GM23338 (cell line): ENCODE measurements at regions not wholly inside any gene's neighbourhood (a gene's known extent, or its start where the extent isn't known, plus 50 kb on each side); places are given as distances from the start of the nearest gene placed in this dataset.

ENCODE experiments used
- ATAC-seq: fragments of 200-7000 bp; cut with Tn5 transposase; 3 replicates; pipeline ENCODE4 v1.9.1; 2020
- DNase-seq: peaks from one replicate; pipeline ENCODE4 v3.0.0-alpha.2; 2015; ENCODE audit warnings: low spot score
- H2AFZ ChIP-seq: fragments of 200-600 bp; sonication (generic); 2 replicates; pipeline ENCODE4 v1.8.0; 2016; ENCODE audit warnings: antibody characterized with exemption, mild to moderate bottlenecking, moderate library complexity
- H3F3A ChIP-seq: fragments of 200-600 bp; sonication (generic); replicated peaks from 2 replicates; pipeline ENCODE4 v1.8.0; 2017; ENCODE audit warnings: antibody characterized with exemption, mixed run types, low read depth
- H3K27ac ChIP-seq: fragments of 200-600 bp; sonication (generic); 2 replicates; pipeline ENCODE4 v1.6.1; 2016; ENCODE audit warnings: low read depth
- H3K27me3 ChIP-seq: fragments of 200-600 bp; sonication (generic); 2 replicates; pipeline ENCODE4 v1.8.0; 2016; ENCODE audit warnings: mild to moderate bottlenecking, mixed run types, moderate library complexity; ENCODE audit not compliant: insufficient read depth
- H3K36me3 ChIP-seq: fragments of 200-600 bp; sonication (generic); 2 replicates; pipeline ENCODE4 v1.8.0; 2016; ENCODE audit warnings: mild to moderate bottlenecking; ENCODE audit not compliant: insufficient read depth
- H3K4me1 ChIP-seq: fragments of 200-600 bp; sonication (generic); 2 replicates; pipeline ENCODE4 v1.8.0; 2016; ENCODE audit warnings: mild to moderate bottlenecking, moderate library complexity; ENCODE audit not compliant: insufficient read depth
- H3K4me2 ChIP-seq: fragments of 200-600 bp; sonication (generic); 2 replicates; pipeline ENCODE4 v1.7.1; 2017; ENCODE audit warnings: mixed run types
- H3K4me3 ChIP-seq: fragments of 200-600 bp; sonication (generic); 2 replicates; pipeline ENCODE4 v1.6.1; 2016; ENCODE audit warnings: mixed run types
- H3K79me2 ChIP-seq: fragments of 200-600 bp; sonication (generic); replicated peaks from 2 replicates; pipeline ENCODE4 v1.8.0; 2017; ENCODE audit warnings: mild to moderate bottlenecking; ENCODE audit not compliant: insufficient read depth
- H3K9me2 ChIP-seq: fragments of 200-600 bp; sonication (generic); 2 replicates; pipeline ENCODE4 v1.8.0; 2017; ENCODE audit not compliant: insufficient read depth
- H4K20me1 ChIP-seq: fragments of 200-600 bp; sonication (generic); replicated peaks from 2 replicates; pipeline ENCODE4 v1.8.0; 2017; ENCODE audit warnings: mild to moderate bottlenecking; ENCODE audit not compliant: insufficient read depth
- H3K27ac Mint-ChIP-seq: 2 replicates; pipeline ENCODE4 v1.8.0; 2020; ENCODE audit warnings: inconsistent platforms, mild to moderate bottlenecking, moderate library complexity, mixed read lengths
- H3K27me3 Mint-ChIP-seq: 3 replicates; pipeline ENCODE4 v1.8.0; 2022; ENCODE audit warnings: low read depth, mild to moderate bottlenecking, moderate library complexity, mixed read lengths, inconsistent platforms; ENCODE audit not compliant: insufficient read depth, poor library complexity
- H3K36me3 Mint-ChIP-seq: 3 replicates; pipeline ENCODE4 v1.8.0; 2021; ENCODE audit warnings: low read depth, mild to moderate bottlenecking, inconsistent platforms, moderate library complexity, mixed read lengths
- H3K4me1 Mint-ChIP-seq: 3 replicates; pipeline ENCODE4 v1.8.0; 2020; ENCODE audit warnings: mild to moderate bottlenecking, inconsistent platforms, mixed read lengths
- H3K4me3 Mint-ChIP-seq: 3 replicates; pipeline ENCODE4 v1.8.0; 2021; ENCODE audit warnings: moderate library complexity, mild to moderate bottlenecking, inconsistent platforms, mixed read lengths
- H3K9me3 Mint-ChIP-seq: 3 replicates; pipeline ENCODE4 v1.8.0; 2020; ENCODE audit warnings: moderate library complexity, mild to moderate bottlenecking, inconsistent platforms, mixed read lengths
- CREB1 ChIP-seq: fragments of 250-450 bp; sonication (Bioruptor Pico); IDR thresholded peaks from 2 replicates; pipeline ENCODE4 v1.5.0; 2020; ENCODE audit warnings: low read depth, mild to moderate bottlenecking, moderate library complexity
- ETS1 ChIP-seq: IDR thresholded peaks from 2 replicates; pipeline ENCODE4 v1.6.1; 2016; ENCODE audit warnings: antibody characterized with exemption
- EZH2 ChIP-seq: fragments of 200-600 bp; sonication (generic); IDR thresholded peaks from one replicate; pipeline ENCODE4 v1.8.0; 2017; ENCODE audit warnings: antibody characterized with exemption, mild to moderate bottlenecking, low read depth; ENCODE audit not compliant: unreplicated experiment
- EZH2phosphoT487 ChIP-seq: fragments of 200-600 bp; sonication (generic); IDR thresholded peaks from one replicate; pipeline ENCODE4 v1.8.1; 2018; ENCODE audit warnings: antibody characterized with exemption; ENCODE audit not compliant: unreplicated experiment
- JUNB ChIP-seq: IDR thresholded peaks from one replicate; pipeline ENCODE4 v1.6.1; 2016; ENCODE audit warnings: antibody characterized with exemption; ENCODE audit not compliant: unreplicated experiment
- NANOG ChIP-seq: IDR thresholded peaks from 2 replicates; pipeline ENCODE4 v1.6.1; 2016; ENCODE audit warnings: antibody characterized with exemption, borderline replicate concordance
- POLR2AphosphoS5 ChIP-seq: IDR thresholded peaks from 2 replicates; pipeline ENCODE4 v1.6.1; 2016; ENCODE audit warnings: antibody characterized with exemption, low read depth
- REST ChIP-seq: IDR thresholded peaks from one replicate; pipeline ENCODE4 v1.6.1; 2018; ENCODE audit warnings: antibody characterized with exemption; ENCODE audit not compliant: unreplicated experiment
- ZNF114 ChIP-seq: fragments of 250-450 bp; sonication (Bioruptor Pico); IDR thresholded peaks from 2 replicates; pipeline ENCODE4 v1.5.0; 2020; ENCODE audit warnings: mild to moderate bottlenecking, moderate library complexity
- ZNF331 ChIP-seq: fragments of 250-450 bp; sonication (Bioruptor Pico); IDR thresholded peaks from 2 replicates; pipeline ENCODE4 v1.5.0; 2020; ENCODE audit warnings: low read depth, mild to moderate bottlenecking, moderate library complexity
- ZNF462 ChIP-seq: fragments of 250-450 bp; sonication (Bioruptor Pico); IDR thresholded peaks from 2 replicates; pipeline ENCODE4 v1.5.0; 2020; ENCODE audit warnings: mild to moderate bottlenecking, moderate library complexity

DNA sequence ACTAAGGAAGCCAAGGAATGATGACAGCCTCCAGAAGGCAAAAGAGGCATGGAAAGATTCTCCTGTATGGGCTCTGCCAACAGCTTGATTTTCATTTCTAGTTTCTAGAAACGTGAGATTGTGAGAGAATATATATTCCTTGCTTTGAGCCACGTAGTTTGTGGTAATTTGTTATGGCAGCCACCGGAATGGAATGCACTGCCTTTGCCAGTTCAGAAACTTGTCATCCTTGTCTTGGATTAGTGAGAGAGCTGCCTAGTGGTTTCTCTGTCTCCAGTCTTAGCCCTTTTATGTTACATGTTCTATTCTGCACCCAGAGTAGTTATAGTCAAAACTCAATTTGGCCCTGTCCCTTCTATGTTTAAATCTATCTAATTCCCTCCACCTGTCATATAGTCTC lies 216.0 kb upstream of the PTGFR start (continued):
- TF ChIP-seq ZNF462 (CRISPR knock-in tag): no peak
- TF ChIP-seq REST: no peak
- TF ChIP-seq NANOG: no peak
- TF ChIP-seq CREB1: no peak
- TF ChIP-seq EZH2: no peak
- no peak for TF ChIP-seq JUNB

DNA sequence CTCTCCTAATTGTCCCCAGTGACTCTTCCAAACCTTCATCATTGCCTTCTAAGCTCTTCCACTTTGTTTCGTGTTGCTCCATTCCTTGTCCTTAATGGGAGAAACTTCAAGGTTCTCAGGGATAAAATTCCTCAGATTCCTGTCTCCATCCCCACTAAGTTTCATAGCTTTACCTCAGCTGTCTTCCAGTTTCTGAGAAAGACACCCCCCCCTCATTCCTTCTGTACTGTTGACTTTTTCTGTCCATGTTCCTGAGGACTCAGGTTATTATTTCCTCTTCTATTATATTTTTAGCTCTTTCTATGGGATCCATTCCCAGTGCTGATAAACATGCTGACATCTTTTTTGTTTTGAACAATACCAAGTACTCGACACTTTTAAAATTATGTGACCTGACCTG lies 215.3 kb upstream of the PTGFR start:
- Histone ChIP-seq H3K27ac (no peak overlapping the region), H3K4me2 (no peak overlapping the region), H3K27me3 (no peaks in the 10 kb centered on the region; the same call in 1 of the 2 replicates), H3K9me2 (no peaks in the 10 kb centered on the region), H3K4me1 (no peaks in the 10 kb centered on the region), H2AFZ (no peak overlapping the region), H3K79me2 (no peaks in the 10 kb centered on the region), H3F3A (no peaks in the 10 kb centered on the region), H4K20me1 (no peaks in the 10 kb centered on the region), H3K4me3 (no peak overlapping the region), H3K36me3 (no peaks in the 10 kb centered on the region)
- Mint-ChIP-seq H3K27ac (no peak overlapping the region), H3K4me1 (no peaks in the 10 kb centered on the region; the same call in 1 of the 3 replicates), H3K9me3 (no peaks in the 10 kb centered on the region), H3K4me3 (no peak overlapping the region), H3K27me3 (no peaks in the 10 kb centered on the region), H3K36me3 (no peaks in the 10 kb centered on the region)
- DNase-seq (peak; percentile 28), ATAC-seq (no peak)
- no peak for TF ChIP-seq EZH2
- TF ChIP-seq ZNF114 (CRISPR knock-in tag): no peak
- TF ChIP-seq REST: no peak
- TF ChIP-seq POLR2AphosphoS5: no peak
- TF ChIP-seq ZNF331 (CRISPR knock-in tag): no peak
- TF ChIP-seq NANOG: no peak
- no peak for TF ChIP-seq ETS1
- no peak for TF ChIP-seq CREB1
- no peak for TF ChIP-seq JUNB
- TF ChIP-seq EZH2phosphoT487: no peak
